ENCODE measurements at regions not wholly inside any gene's neighbourhood (a gene's known extent, or its start where the extent isn't known, plus 50 kb on each side); places are given as distances from the start of the nearest gene placed in this dataset.

- DNase-seq: no peak
Measured at GRCh38 chr20:40449144-40449690, 239.8 kb downstream of the MAFB start.

GRCh38 chr20:40446888-40447287 lies 242.1 kb downstream of the MAFB start:
- no peak for DNase-seq

GRCh38 chr20:40444516-40444915 lies 244.5 kb downstream of the MAFB start:
- DNase-seq: no peak

GRCh38 chr20:40443753-40444152 lies 245.3 kb downstream of the MAFB start:
- DNase-seq: no peak

- no peak for DNase-seq
Measured at GRCh38 chr20:40442181-40442963, 246.7 kb downstream of the MAFB start.

GRCh38 chr20:40441771-40442170 lies 247.3 kb downstream of the MAFB start:
- DNase-seq: no peak

GRCh38 chr20:40438161-40438830 lies 250.7 kb downstream of the MAFB start:
- no peak for DNase-seq

GRCh38 chr20:40436011-40436410 lies 253.0 kb downstream of the MAFB start:
- no peak for DNase-seq

GRCh38 chr20:40435146-40435895 lies 253.7 kb downstream of the MAFB start:
- no peak for DNase-seq

- DNase-seq: no peak
Measured at GRCh38 chr20:40434122-40434521, 254.9 kb downstream of the MAFB start.

GRCh38 chr20:40433341-40433861 lies 255.6 kb downstream of the MAFB start:
- DNase-seq: no peak

- DNase-seq: no peak
Measured at GRCh38 chr20:40431611-40432010, 257.4 kb downstream of the MAFB start.

GRCh38 chr20:40431112-40431511 lies 257.9 kb downstream of the MAFB start:
- no peak for DNase-seq

GRCh38 chr20:40427026-40427425 lies 262.0 kb downstream of the MAFB start:
- no peak for DNase-seq

- no peak for DNase-seq
Measured at GRCh38 chr20:40424695-40425094, 264.3 kb downstream of the MAFB start.

- no peak for DNase-seq
Measured at GRCh38 chr20:40422656-40423055, 266.4 kb downstream of the MAFB start.

GRCh38 chr20:40416274-40416673 lies 272.8 kb downstream of the MAFB start:
- no peak for DNase-seq

- no peak for DNase-seq
Measured at GRCh38 chr20:40414843-40415615, 274.0 kb downstream of the MAFB start.

- no peak for DNase-seq
Measured at GRCh38 chr20:40410028-40410427, 279.0 kb downstream of the MAFB start.

GRCh38 chr20:40397467-40397866 lies 291.6 kb downstream of the MAFB start:
- DNase-seq: no peak

- DNase-seq: no peak
Measured at GRCh38 chr20:40393197-40394079, 295.6 kb downstream of the MAFB start.

Data from occipital lobe (tissue), 1 donor.